Trophoblast cell (in vitro differentiated cells and primary cell): ENCODE measurements at regions not wholly inside any gene's neighbourhood (a gene's known extent, or its start where the extent isn't known, plus 50 kb on each side); places are given as distances from the start of the nearest gene placed in this dataset.

Experiments
- DNase-seq, 2 donors: peaks; one replicate each; pipeline ENCODE4 v3.0.0-alpha.2; 2016
- H2AFZ ChIP-seq: 2 replicates; pipeline ENCODE4 v1.6.1; 2013; ENCODE audit warnings: low read length, moderate library complexity, mild to moderate bottlenecking; ENCODE audit not compliant: insufficient read depth, poor library complexity
- H2AK5ac ChIP-seq: 2 replicates; pipeline ENCODE4 v1.6.1; 2013; ENCODE audit warnings: mild to moderate bottlenecking, low read length
- H2BK120ac ChIP-seq: 2 replicates; pipeline ENCODE4 v1.6.1; 2013; ENCODE audit warnings: low read length, mild to moderate bottlenecking, moderate library complexity; ENCODE audit not compliant: insufficient read depth, poor library complexity
- H2BK12ac ChIP-seq: 2 replicates; pipeline ENCODE4 v1.6.1; 2013; ENCODE audit warnings: mild to moderate bottlenecking, low read length, moderate library complexity
- H2BK5ac ChIP-seq: 2 replicates; pipeline ENCODE4 v1.6.1; 2013; ENCODE audit warnings: low read length, low read depth, moderate library complexity, mild to moderate bottlenecking; ENCODE audit not compliant: poor library complexity
- H3K14ac ChIP-seq: 2 replicates; pipeline ENCODE4 v1.6.1; 2013; ENCODE audit warnings: mild to moderate bottlenecking, low read length
- H3K18ac ChIP-seq: 2 replicates; pipeline ENCODE4 v1.6.1; 2013; ENCODE audit warnings: mild to moderate bottlenecking, low read length
- H3K23ac ChIP-seq: 2 replicates; pipeline ENCODE4 v1.6.1; 2013; ENCODE audit warnings: low read length
- H3K27ac ChIP-seq: 2 replicates; pipeline ENCODE4 v1.5.1; 2013; ENCODE audit warnings: low read depth, mild to moderate bottlenecking, inconsistent platforms, low read length, moderate library complexity
- H3K27me3 ChIP-seq: 2 replicates; pipeline ENCODE4 v1.6.1; 2013; ENCODE audit warnings: inconsistent platforms, mild to moderate bottlenecking, low read length, moderate library complexity; ENCODE audit not compliant: insufficient read depth
- H3K36me3 ChIP-seq, 2 experiments: 1 replicate in 1 of 2; 2 replicates in 1 of 2; pipeline ENCODE4 v1.6.1; 2013; ENCODE audit warnings: low read length in 2 of 2, mild to moderate bottlenecking in 2 of 2, moderate library complexity in 1 of 2; ENCODE audit not compliant: insufficient read depth in 2 of 2, control insufficient read depth in 1 of 2
- H3K4ac ChIP-seq: 2 replicates; pipeline ENCODE4 v1.6.1; 2013; ENCODE audit warnings: low read depth, mild to moderate bottlenecking, low read length, moderate library complexity
- H3K4me1 ChIP-seq, 2 experiments: 1 replicate in 1 of 2; 2 replicates in 1 of 2; pipeline ENCODE4 v1.6.1; 2013; ENCODE audit warnings: low read length in 2 of 2, mild to moderate bottlenecking in 2 of 2, moderate library complexity in 1 of 2; ENCODE audit not compliant: insufficient read depth in 2 of 2, control insufficient read depth in 1 of 2
- H3K4me2 ChIP-seq: 2 replicates; pipeline ENCODE4 v1.6.1; 2013; ENCODE audit warnings: inconsistent platforms, mild to moderate bottlenecking, low read length, moderate library complexity
- H3K4me3 ChIP-seq: 2 replicates; pipeline ENCODE4 v1.5.1; 2013; ENCODE audit warnings: mild to moderate bottlenecking, low read depth, low read length, inconsistent platforms
- H3K79me1 ChIP-seq: one replicate; pipeline ENCODE4 v1.6.1; 2013; ENCODE audit warnings: low read length
- H3K79me2 ChIP-seq: 2 replicates; pipeline ENCODE4 v1.6.1; 2013; ENCODE audit warnings: low read length, mild to moderate bottlenecking; ENCODE audit not compliant: control insufficient read depth, insufficient read depth, poor library complexity
- H3K9ac ChIP-seq: 2 replicates; pipeline ENCODE4 v1.6.1; 2013; ENCODE audit warnings: mild to moderate bottlenecking, low read length
- H3K9me3 ChIP-seq: 2 replicates; pipeline ENCODE4 v1.6.1; 2013; ENCODE audit warnings: low read depth, mild to moderate bottlenecking, control low read depth, inconsistent platforms, low read length; ENCODE audit not compliant: insufficient read depth
- H4K12ac ChIP-seq: 2 replicates; pipeline ENCODE4 v1.6.1; 2013; ENCODE audit warnings: low read depth, mild to moderate bottlenecking, low read length, moderate library complexity
- H4K8ac ChIP-seq: 2 replicates; pipeline ENCODE4 v1.6.1; 2013; ENCODE audit warnings: low read depth, mild to moderate bottlenecking, low read length, moderate library complexity
- H4K91ac ChIP-seq: one replicate; pipeline ENCODE4 v1.6.1; 2013; ENCODE audit warnings: low read depth, mild to moderate bottlenecking, low read length, moderate library complexity
- whole genome bisulfite sequencing: extraction: QIAGEN DNeasy Blood & Tissue Kit; methylation state at CpG from one replicate; pipeline ENCODE4 v1.1.7; 2013; ENCODE audit warnings: missing lambda C conversion rate; ENCODE audit not compliant: insufficient read length, insufficient coverage; ENCODE audit errors: extremely low coverage; 5-methylcytosine and 5-hydroxymethylcytosine counted together

GRCh38 chr2:138871312-138871711 lies 91.1 kb upstream of the NXPH2 start:
- H3K18ac ChIP-seq, result no peak overlapping the region
- H3K9me3 ChIP-seq, result no peaks in the 10 kb centered on the region
- H3K23ac ChIP-seq, result no peak overlapping the region
- H4K12ac ChIP-seq, result no peak overlapping the region
- H2AFZ ChIP-seq, result no peak overlapping the region
- H3K27ac ChIP-seq, result no peak overlapping the region
- no peaks in the 10 kb centered on the region for H3K79me2 ChIP-seq
- peak in 1 of 2 donors; percentile 35 for DNase-seq
- H3K9ac ChIP-seq, result no peak overlapping the region
- no peak overlapping the region for H3K14ac ChIP-seq
- no peak overlapping the region for H3K4me2 ChIP-seq
- no peaks in the 10 kb centered on the region for H3K27me3 ChIP-seq
- no peaks in the 10 kb centered on the region for H3K36me3 ChIP-seq
- H3K4me1 ChIP-seq, result no peaks in the 10 kb centered on the region
- no CpG with 5 or more reads among the region's 1 CpG for WGBS
- H3K4me3 ChIP-seq, result no peak overlapping the region
- no peak overlapping the region for H2BK12ac ChIP-seq
- H2BK120ac ChIP-seq, result no peak overlapping the region
- no peaks in the 10 kb centered on the region for H3K79me1 ChIP-seq
- H4K91ac ChIP-seq, result no peak overlapping the region
- H4K8ac ChIP-seq, result no peak overlapping the region
- no peak overlapping the region for H2BK5ac ChIP-seq
- H3K4ac ChIP-seq, result no peak overlapping the region
- no peak overlapping the region for H2AK5ac ChIP-seq

- Histone ChIP-seq H3K14ac (no peak overlapping the region), H3K27ac (no peak overlapping the region), H3K27me3 (no peaks in the 10 kb centered on the region), H4K91ac (no peak overlapping the region), H2AFZ (no peak overlapping the region), H3K4ac (no peak overlapping the region), H2BK5ac (no peak overlapping the region), H2AK5ac (no peak overlapping the region), H4K8ac (no peak overlapping the region), H2BK120ac (no peak overlapping the region), H3K36me3 (no peaks in the 10 kb centered on the region), H3K18ac (no peak overlapping the region), H3K4me3 (no peak overlapping the region), H3K79me2 (no peaks in the 10 kb centered on the region), H3K9me3 (no peaks in the 10 kb centered on the region), H3K79me1 (no peaks in the 10 kb centered on the region), H3K4me2 (no peak overlapping the region), H4K12ac (no peak overlapping the region), H3K9ac (no peak overlapping the region), H2BK12ac (no peak overlapping the region), H3K4me1 (no peaks in the 10 kb centered on the region), H3K23ac (no peak overlapping the region)
- no CpG with 5 or more reads among the region's 1 CpG for WGBS
- DNase-seq, result peak in 1 of 2 donors; percentile 9
These were observed 87.2 kb upstream of the NXPH2 start for GRCh38 chr2:138867341-138867740.

- Histone ChIP-seq H3K4me1 (no peaks in the 10 kb centered on the region), H3K14ac (no peak overlapping the region), H2AK5ac (no peak overlapping the region), H3K4me3 (no peak overlapping the region), H3K27me3 (no peaks in the 10 kb centered on the region), H3K27ac (no peak overlapping the region), H2AFZ (no peak overlapping the region), H3K4ac (no peak overlapping the region), H4K12ac (no peak overlapping the region), H3K79me2 (no peaks in the 10 kb centered on the region), H2BK120ac (no peak overlapping the region), H2BK12ac (no peak overlapping the region), H4K91ac (no peak overlapping the region), H3K18ac (no peak overlapping the region), H3K9ac (no peak overlapping the region), H4K8ac (no peak overlapping the region), H2BK5ac (no peak overlapping the region), H3K36me3 (no peaks in the 10 kb centered on the region), H3K4me2 (no peak overlapping the region), H3K79me1 (no peaks in the 10 kb centered on the region), H3K23ac (no peak overlapping the region), H3K9me3 (no peaks in the 10 kb centered on the region)
- no peak for DNase-seq
These were observed 86.6 kb upstream of the NXPH2 start for GRCh38 chr2:138866797-138867196.

- no peaks in the 10 kb centered on the region for H3K4me1 ChIP-seq
These were observed 73.6 kb upstream of the NXPH2 start for GRCh38 chr2:138853761-138854160.

More at GRCh38 chr2:138853761-138854160, 73.6 kb upstream of the NXPH2 start:
- Histone ChIP-seq H3K4ac (no peak overlapping the region), H3K23ac (no peak overlapping the region), H3K18ac (no peak overlapping the region), H3K14ac (no peak overlapping the region), H3K36me3 (no peaks in the 10 kb centered on the region), H3K79me1 (no peaks in the 10 kb centered on the region), H4K8ac (no peak overlapping the region), H2AK5ac (no peak overlapping the region), H3K27me3 (no peaks in the 10 kb centered on the region), H3K9ac (no peak overlapping the region), H4K91ac (no peak overlapping the region), H2BK120ac (no peak overlapping the region), H4K12ac (no peak overlapping the region), H2AFZ (no peak overlapping the region), H2BK5ac (no peak overlapping the region), H3K27ac (no peak overlapping the region), H3K4me3 (no peak overlapping the region), H3K4me2 (no peak overlapping the region), H2BK12ac (no peak overlapping the region), H3K79me2 (no peaks in the 10 kb centered on the region), H3K9me3 (no peaks in the 10 kb centered on the region)
- DNase-seq, result no peak
- no CpG with 5 or more reads among the region's 3 CpGs for WGBS
